Uterus (tissue), 3 donors: ENCODE measurements at regions not wholly inside any gene's neighbourhood (a gene's known extent, or its start where the extent isn't known, plus 50 kb on each side); places are given as distances from the start of the nearest gene placed in this dataset.

Experiments
- DNase-seq, 2 donors: peaks; one replicate each; pipeline ENCODE4 v3.0.0-alpha.2; 2019 to 2020
- H3K27ac ChIP-seq, 2 donors: fragments of 200-600 bp; sonication (generic); 1 replicate in 1 of 2; 2 replicates in 1 of 2; pipeline ENCODE4 v1.5.1; 2016 to 2018
- H3K27me3 ChIP-seq, 2 donors: fragments of 200-600 bp; sonication (generic); one replicate each; pipeline ENCODE4 v1.5.1; 2018 to 2019; ENCODE audit warnings: control low read depth in 1 of 2
- H3K36me3 ChIP-seq, 2 donors: fragments of 200-600 bp; sonication (generic); one replicate each; pipeline ENCODE4 v1.5.1; 2019; ENCODE audit warnings: control low read depth in 1 of 2
- H3K4me1 ChIP-seq, 2 donors: fragments of 200-600 bp; sonication (generic); one replicate each; pipeline ENCODE4 v1.5.1; 2018 to 2019; ENCODE audit warnings: control low read depth in 1 of 2
- H3K4me3 ChIP-seq, 2 donors: fragments of 200-600 bp; sonication (generic); 1 replicate in 1 of 2; 2 replicates in 1 of 2; pipeline ENCODE4 v1.5.1; 2018 to 2019; ENCODE audit warnings: mild to moderate bottlenecking in 1 of 2
- H3K9me3 ChIP-seq, 2 donors: fragments of 200-600 bp; sonication (generic); one replicate each; pipeline ENCODE4 v1.5.1; 2019; ENCODE audit warnings: control low read depth in 1 of 2
- POLR2A ChIP-seq, 2 donors: fragments of 450-650 bp; IDR thresholded peaks; one replicate each; pipeline ENCODE4 v1.6.1; 2016; ENCODE audit warnings: antibody characterized with exemption in 2 of 2, mild to moderate bottlenecking in 1 of 2, moderate library complexity in 1 of 2
- intact Hi-C: fragments of 100-400 bp; cut with DNase I; formaldehyde crosslinking; loops from one replicate; pipeline ENCODE4 v1.15.1; 2023; ENCODE audit warnings: low total_unique reads
- TF ChIP-seq, protein P1 (sequence below), 4 experiments: fragments of 200-600 bp in 2 of 4; fragments of 450-650 bp in 2 of 4; sonication (generic) in 2 of 4; IDR thresholded peaks; one replicate each; pipeline ENCODE4 v1.5.1; 2016 to 2019; ENCODE audit warnings: antibody characterized with exemption in 4 of 4, mild to moderate bottlenecking in 2 of 4, moderate library complexity in 1 of 4
- donor health status: DM: yes; HTN: yes; CAD: no.

- Histone ChIP-seq H3K36me3 (no peaks in the 10 kb centered on the region), H3K9me3 (no peaks in the 10 kb centered on the region), H3K27ac (no peak overlapping the region), H3K27me3 (no peaks in the 10 kb centered on the region), H3K4me1 (no peaks in the 10 kb centered on the region), H3K4me3 (no peak overlapping the region)
- no peak for DNase-seq
- no peak for TF ChIP-seq POLR2A (IDR thresholded peaks at IDR 0.05)
- TF ChIP-seq, protein P1, sequence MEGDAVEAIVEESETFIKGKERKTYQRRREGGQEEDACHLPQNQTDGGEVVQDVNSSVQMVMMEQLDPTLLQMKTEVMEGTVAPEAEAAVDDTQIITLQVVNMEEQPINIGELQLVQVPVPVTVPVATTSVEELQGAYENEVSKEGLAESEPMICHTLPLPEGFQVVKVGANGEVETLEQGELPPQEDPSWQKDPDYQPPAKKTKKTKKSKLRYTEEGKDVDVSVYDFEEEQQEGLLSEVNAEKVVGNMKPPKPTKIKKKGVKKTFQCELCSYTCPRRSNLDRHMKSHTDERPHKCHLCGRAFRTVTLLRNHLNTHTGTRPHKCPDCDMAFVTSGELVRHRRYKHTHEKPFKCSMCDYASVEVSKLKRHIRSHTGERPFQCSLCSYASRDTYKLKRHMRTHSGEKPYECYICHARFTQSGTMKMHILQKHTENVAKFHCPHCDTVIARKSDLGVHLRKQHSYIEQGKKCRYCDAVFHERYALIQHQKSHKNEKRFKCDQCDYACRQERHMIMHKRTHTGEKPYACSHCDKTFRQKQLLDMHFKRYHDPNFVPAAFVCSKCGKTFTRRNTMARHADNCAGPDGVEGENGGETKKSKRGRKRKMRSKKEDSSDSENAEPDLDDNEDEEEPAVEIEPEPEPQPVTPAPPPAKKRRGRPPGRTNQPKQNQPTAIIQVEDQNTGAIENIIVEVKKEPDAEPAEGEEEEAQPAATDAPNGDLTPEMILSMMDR (IDR thresholded peaks at IDR 0.05) = no peak
- intact Hi-C loops = no loop called here
These were observed 596.6 kb downstream of the GBE1 start for GRCh38 chr3:81164806-81165205.

GRCh38 chr3:81161851-81162250 lies 599.6 kb downstream of the GBE1 start:
- DNase-seq = no peak
- Histone ChIP-seq H3K36me3 (no peaks in the 10 kb centered on the region), H3K27ac (no peak overlapping the region), H3K4me1 (no peaks in the 10 kb centered on the region), H3K9me3 (no peaks in the 10 kb centered on the region), H3K4me3 (no peak overlapping the region), H3K27me3 (no peaks in the 10 kb centered on the region)
- intact Hi-C loops = no loop called here
- TF ChIP-seq, protein P1 (IDR thresholded peaks at IDR 0.05) = no peak
- TF ChIP-seq POLR2A (IDR thresholded peaks at IDR 0.05) = no peak

DNA sequence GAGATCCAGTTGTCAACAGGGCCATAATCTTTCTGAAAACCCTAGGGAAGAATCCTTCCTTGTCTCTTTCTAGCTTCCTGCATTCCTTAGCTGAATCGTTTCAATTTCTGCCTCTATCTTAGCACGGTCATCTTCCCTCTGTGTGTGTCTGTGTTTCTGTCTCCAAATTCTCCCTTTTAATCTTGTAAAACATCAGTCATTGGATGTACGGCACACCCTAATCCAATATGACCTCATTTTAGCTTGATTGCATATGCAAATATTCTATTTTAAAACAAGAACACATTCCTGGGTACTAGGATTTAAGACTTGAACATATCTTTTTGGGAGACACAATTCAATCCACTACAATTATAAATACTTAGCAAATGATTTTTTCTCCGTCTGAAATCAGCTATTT lies 600.3 kb downstream of the GBE1 start:
- H3K4me3 ChIP-seq = no peak overlapping the region
- no peak overlapping the region for H3K27ac ChIP-seq
- no peaks in the 10 kb centered on the region for H3K9me3 ChIP-seq
- TF ChIP-seq, protein P1 (IDR thresholded peaks at IDR 0.05) = no peak
- TF ChIP-seq POLR2A (IDR thresholded peaks at IDR 0.05) = no peak
- no peaks in the 10 kb centered on the region for H3K4me1 ChIP-seq
- H3K27me3 ChIP-seq = no peaks in the 10 kb centered on the region
- no peaks in the 10 kb centered on the region for H3K36me3 ChIP-seq
- intact Hi-C loops = no loop called here
- no peak for DNase-seq

GRCh38 chr3:81154611-81155143 lies 606.8 kb downstream of the GBE1 start:
- TF ChIP-seq POLR2A (IDR thresholded peaks at IDR 0.05) = no peak
- TF ChIP-seq, protein P1 (IDR thresholded peaks at IDR 0.05) = no peak
- Histone ChIP-seq H3K4me1 (no peaks in the 10 kb centered on the region), H3K9me3 (no peaks in the 10 kb centered on the region), H3K36me3 (no peaks in the 10 kb centered on the region), H3K27ac (no peak overlapping the region), H3K4me3 (no peak overlapping the region), H3K27me3 (no peaks in the 10 kb centered on the region)
- no peak for DNase-seq
- intact Hi-C loops = no loop called here

DNA sequence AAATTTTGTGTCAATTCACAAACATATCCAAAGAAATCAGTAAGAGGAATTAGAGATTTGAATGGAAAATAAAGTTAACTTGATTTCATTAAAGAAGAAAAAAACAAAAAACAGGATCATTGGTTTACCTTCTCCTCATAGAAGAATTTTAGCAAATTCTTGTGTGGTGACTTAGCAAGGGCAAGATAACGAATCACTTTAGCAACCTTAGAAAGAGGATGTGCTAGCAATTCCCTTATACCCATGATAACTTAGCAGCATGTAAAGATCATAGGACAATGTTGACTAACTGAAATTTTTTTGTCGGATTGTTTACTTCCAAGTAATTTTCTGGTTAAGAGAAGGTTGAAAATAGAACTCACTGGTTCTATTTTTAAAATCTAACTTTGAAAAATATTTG lies 609.3 kb downstream of the GBE1 start:
- Histone ChIP-seq H3K4me1 (no peaks in the 10 kb centered on the region), H3K9me3 (no peaks in the 10 kb centered on the region), H3K4me3 (no peak overlapping the region), H3K27ac (no peak overlapping the region), H3K36me3 (no peaks in the 10 kb centered on the region), H3K27me3 (no peaks in the 10 kb centered on the region)
- no peak for DNase-seq
- TF ChIP-seq POLR2A (IDR thresholded peaks at IDR 0.05) = no peak
- TF ChIP-seq, protein P1 (IDR thresholded peaks at IDR 0.05) = no peak
- intact Hi-C loops = no loop called here
